Epithelial cell of proximal tubule (primary cell): ENCODE measurements at regions not wholly inside any gene's neighbourhood (a gene's known extent, or its start where the extent isn't known, plus 50 kb on each side); places are given as distances from the start of the nearest gene placed in this dataset.

Experiments used
- DNase-seq: peaks from one replicate; pipeline ENCODE4 v3.0.0-alpha.2; 2011; ENCODE audit warnings: low read depth
- H3K4me3 ChIP-seq: 2 replicates; pipeline ENCODE4 v1.5.1; 2011; ENCODE audit warnings: low read depth, mild to moderate bottlenecking, low read length
- TF ChIP-seq, protein P1 (sequence below): conservative IDR thresholded peaks from 2 replicates; pipeline ENCODE4 v1.5.1; 2012; ENCODE audit warnings: low read depth, mild to moderate bottlenecking, low read length

DNA sequence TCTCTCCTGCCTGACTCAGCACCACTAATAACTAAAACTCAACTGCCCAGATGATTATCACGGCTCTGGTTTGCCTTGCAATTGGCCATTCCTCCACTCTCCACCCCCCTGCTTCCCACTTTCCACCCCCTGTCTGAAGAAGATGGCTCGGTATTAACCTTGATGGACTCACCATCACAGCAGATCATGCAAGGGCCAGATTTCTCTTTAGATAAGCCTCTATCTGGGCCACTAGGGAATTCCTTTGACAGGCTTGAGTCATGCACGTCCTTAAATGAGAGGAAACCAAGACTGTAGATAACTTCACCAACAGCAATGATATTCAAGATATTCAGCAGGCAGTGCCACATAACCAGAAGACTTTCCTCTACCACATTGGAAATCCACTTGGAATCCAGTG lies 131.1 kb upstream of the NBEA start:
- no peak overlapping the region for H3K4me3 ChIP-seq
- DNase-seq = no peak
- TF ChIP-seq, protein P1, sequence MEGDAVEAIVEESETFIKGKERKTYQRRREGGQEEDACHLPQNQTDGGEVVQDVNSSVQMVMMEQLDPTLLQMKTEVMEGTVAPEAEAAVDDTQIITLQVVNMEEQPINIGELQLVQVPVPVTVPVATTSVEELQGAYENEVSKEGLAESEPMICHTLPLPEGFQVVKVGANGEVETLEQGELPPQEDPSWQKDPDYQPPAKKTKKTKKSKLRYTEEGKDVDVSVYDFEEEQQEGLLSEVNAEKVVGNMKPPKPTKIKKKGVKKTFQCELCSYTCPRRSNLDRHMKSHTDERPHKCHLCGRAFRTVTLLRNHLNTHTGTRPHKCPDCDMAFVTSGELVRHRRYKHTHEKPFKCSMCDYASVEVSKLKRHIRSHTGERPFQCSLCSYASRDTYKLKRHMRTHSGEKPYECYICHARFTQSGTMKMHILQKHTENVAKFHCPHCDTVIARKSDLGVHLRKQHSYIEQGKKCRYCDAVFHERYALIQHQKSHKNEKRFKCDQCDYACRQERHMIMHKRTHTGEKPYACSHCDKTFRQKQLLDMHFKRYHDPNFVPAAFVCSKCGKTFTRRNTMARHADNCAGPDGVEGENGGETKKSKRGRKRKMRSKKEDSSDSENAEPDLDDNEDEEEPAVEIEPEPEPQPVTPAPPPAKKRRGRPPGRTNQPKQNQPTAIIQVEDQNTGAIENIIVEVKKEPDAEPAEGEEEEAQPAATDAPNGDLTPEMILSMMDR = no peak

DNA sequence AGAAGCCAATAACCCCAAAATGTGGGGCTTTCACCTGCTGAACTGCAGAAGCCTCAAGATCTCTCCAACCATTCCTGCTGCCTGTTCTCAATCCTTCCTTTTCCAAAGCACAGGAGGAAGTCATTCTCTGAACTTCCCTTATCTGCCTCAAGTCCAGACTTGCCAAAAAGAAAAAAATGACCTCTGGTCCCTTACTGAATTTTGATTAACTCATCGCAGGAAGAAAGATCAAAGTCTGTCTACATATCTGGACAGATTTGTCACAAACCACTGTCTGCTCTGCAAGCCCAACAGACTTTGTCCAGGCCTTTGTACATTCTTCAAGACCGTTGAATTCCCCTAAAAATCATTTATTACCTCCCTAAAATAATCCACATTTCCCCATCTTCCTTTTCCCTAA lies 126.5 kb upstream of the NBEA start:
- H3K4me3 ChIP-seq = no peak overlapping the region
- DNase-seq = no peak
- TF ChIP-seq, protein P1 = no peak

DNA sequence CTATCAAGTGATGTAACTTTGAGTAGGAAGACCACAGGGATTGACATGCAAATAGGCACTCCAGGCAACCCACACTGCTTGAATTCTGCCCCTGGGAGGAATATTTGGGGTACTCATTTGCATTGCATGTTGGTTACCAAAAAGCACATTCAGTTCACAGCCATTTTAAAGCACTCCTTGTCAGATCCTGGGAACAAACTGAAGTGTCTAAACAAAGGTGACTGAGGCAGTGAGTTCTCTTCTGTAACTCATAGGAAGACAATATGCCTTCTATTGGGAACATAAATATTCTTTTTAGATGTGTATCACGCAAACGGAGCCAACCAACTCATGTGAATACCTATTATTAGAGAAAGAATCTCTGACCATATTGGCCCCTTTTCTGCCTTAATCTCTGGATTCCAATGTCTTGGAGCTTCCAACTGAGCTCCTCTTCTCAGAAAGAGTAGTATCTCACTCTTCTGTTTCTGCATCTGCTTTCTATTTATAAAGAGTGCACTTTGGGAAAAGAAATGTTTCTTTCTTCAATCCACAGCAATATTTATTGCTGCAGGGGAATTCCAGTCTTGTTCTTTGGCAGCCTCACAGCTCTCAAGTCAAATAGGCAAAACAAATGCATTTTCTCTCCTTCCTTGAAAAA lies 125.7 kb upstream of the NBEA start:
- no peak for DNase-seq
- no peak overlapping the region for H3K4me3 ChIP-seq
- TF ChIP-seq, protein P1 = no peak

DNA sequence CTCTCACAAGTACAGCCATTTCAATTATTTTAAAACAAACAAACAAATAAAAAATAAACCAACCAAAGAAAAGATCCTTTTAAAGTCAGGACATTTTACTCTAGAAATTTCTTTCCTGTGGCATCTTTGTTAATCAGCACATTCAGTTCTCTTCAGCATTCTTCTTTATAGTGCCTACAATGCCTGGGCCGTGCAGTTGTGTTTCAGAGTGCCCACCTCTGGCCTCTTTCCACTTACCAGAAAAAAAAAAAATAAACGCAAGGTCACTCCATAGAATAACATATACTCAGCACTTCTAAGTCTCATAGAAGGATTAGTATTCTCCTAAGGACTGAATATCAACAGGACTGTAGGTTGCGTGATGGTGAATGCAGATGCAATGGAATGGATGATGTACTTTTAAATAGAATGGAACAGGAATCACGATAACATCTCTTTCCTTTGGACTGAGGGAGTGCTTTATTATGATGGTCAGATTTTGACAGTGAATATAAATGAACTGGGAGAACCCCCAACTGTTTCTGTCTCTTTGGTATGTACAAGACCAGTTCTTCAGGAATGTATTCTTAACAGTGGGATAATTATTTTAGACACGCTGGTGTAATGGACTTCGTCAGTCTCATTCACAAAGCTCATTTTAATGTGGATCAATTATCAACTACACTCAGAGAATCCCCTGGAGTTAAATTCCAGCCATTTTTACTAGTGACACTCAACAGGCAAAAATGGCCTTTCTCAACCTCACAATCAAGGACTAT lies 125.0 kb upstream of the NBEA start:
- TF ChIP-seq, protein P1 = no peak
- no peak overlapping the region for H3K4me3 ChIP-seq
- DNase-seq = no peak

DNA sequence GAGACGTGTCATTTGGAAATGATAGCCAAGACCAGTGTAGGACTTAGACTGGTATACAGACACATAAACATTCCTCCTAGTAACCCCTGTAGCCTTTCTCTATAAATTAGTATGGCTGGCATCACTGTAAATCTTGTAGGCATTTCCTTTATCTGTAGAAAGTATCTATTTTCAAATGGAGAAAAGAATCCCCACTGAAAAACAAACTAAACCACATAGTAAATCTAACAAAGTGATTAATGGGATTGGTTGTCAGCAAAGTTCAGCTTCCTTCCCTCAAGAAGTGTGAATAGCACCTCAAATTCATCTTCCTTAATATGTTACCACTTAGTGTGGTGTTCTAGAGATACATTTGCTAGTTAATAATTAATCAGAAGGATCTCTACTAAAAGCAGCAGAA lies 119.4 kb upstream of the NBEA start:
- TF ChIP-seq, protein P1 = no peak
- no peak for DNase-seq

DNA sequence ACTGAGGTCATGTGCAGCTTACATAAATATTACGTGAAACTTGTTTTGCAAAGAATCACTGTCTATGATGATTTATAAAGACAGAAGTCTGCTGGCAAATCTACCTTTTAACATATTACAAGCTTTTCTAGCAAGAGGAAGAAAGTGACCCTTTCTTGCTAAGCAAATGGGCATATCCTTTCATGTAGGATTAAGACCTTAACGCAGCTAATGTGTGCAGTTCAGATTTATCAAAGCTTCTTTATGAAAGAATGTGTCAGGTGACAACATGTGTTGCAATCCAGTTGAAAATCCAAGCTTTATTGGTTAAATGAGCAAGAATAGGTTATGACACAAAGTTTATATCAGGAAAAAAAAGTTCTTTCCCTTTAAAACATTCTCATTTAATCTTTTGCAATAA lies 115.6 kb upstream of the NBEA start:
- H3K4me3 ChIP-seq = no peak overlapping the region
- TF ChIP-seq, protein P1 = no peak
- DNase-seq = no peak

More for the DNA sequence above, 119.4 kb upstream of the NBEA start:
- no peak overlapping the region for H3K4me3 ChIP-seq
